Activated CD4-positive, alpha-beta T cell treated with anti-CD3 and anti-CD28 coated beads, Interleukin-2, amount 50 U/mL, for 24 hours (primary cell): ENCODE measurements at regions not wholly inside any gene's neighbourhood (a gene's known extent, or its start where the extent isn't known, plus 50 kb on each side); places are given as distances from the start of the nearest gene placed in this dataset.
"Not testable (repeated sequence)": the region's sequence is repeated elsewhere in the genome, so short reads cannot be mapped to it uniquely, and the experiment has no call there.

Source experiments
- DNase-seq, 2 donors: peaks; one replicate each; pipeline ENCODE4 v3.0.0-alpha.2; 2020; ENCODE audit warnings: low read depth in 1 of 2, low spot score in 1 of 2

GRCh38 chr10:6929148-6929830, 349.2 kb upstream of the PRKCQ start:
- no peak for DNase-seq

- DNase-seq: no peak
Observed at GRCh38 chr10:6928586-6928985, 348.5 kb upstream of the PRKCQ start.

GRCh38 chr10:6926971-6927370, 346.9 kb upstream of the PRKCQ start:
- no peak for DNase-seq

- DNase-seq: no peak
Observed at GRCh38 chr10:6925146-6925545, 345.1 kb upstream of the PRKCQ start.

- DNase-seq: no peak
Observed at GRCh38 chr10:6924166-6924565, 344.1 kb upstream of the PRKCQ start.

- DNase-seq: not testable (repeated sequence)
Observed at GRCh38 chr10:6921026-6921425, 340.9 kb upstream of the PRKCQ start.

GRCh38 chr10:6920072-6921019, 340.3 kb upstream of the PRKCQ start:
- peak; percentile 50 to 75 for DNase-seq

- DNase-seq: no peak
Observed at GRCh38 chr10:6919077-6919476, 339.0 kb upstream of the PRKCQ start.

- peak; percentile 44 to 74 for DNase-seq
Observed at GRCh38 chr10:6918305-6918704, 338.2 kb upstream of the PRKCQ start.

GRCh38 chr10:6917125-6917524, 337.0 kb upstream of the PRKCQ start:
- no peak for DNase-seq

GRCh38 chr10:6916601-6917000, 336.5 kb upstream of the PRKCQ start:
- DNase-seq: no peak

GRCh38 chr10:6915307-6915706, 335.2 kb upstream of the PRKCQ start:
- no peak for DNase-seq

- no peak for DNase-seq
Observed at GRCh38 chr10:6912929-6913328, 332.9 kb upstream of the PRKCQ start.

GRCh38 chr10:6912424-6912823, 332.3 kb upstream of the PRKCQ start:
- no peak for DNase-seq

GRCh38 chr10:6912021-6912420, 331.9 kb upstream of the PRKCQ start:
- DNase-seq: no peak

GRCh38 chr10:6909905-6910560, 330.0 kb upstream of the PRKCQ start:
- DNase-seq: no peak

- DNase-seq: no peak
Observed at GRCh38 chr10:6907877-6908530, 327.9 kb upstream of the PRKCQ start.

- no peak for DNase-seq
Observed at GRCh38 chr10:6894405-6894804, 314.3 kb upstream of the PRKCQ start.

GRCh38 chr10:6892864-6893263, 312.8 kb upstream of the PRKCQ start:
- DNase-seq: no peak

- no peak for DNase-seq
Observed at GRCh38 chr10:6891924-6892323, 311.8 kb upstream of the PRKCQ start.

- DNase-seq: no peak
Observed at GRCh38 chr10:6889718-6890117, 309.6 kb upstream of the PRKCQ start.
